HAP-1 (cell line): ENCODE measurements at regions not wholly inside any gene's neighbourhood (a gene's known extent, or its start where the extent isn't known, plus 50 kb on each side); places are given as distances from the start of the nearest gene placed in this dataset.
"Not testable (repeated sequence)": the region's sequence is repeated elsewhere in the genome, so short reads cannot be mapped to it uniquely, and the experiment has no call there.

ENCODE experiments used
- DNase-seq, 2 experiments: peaks; one replicate each; pipeline ENCODE4 v3.0.0-alpha.2; 2016 to 2020; ENCODE audit warnings: low spot score in 2 of 2
- H3K27me3 ChIP-seq: fragments of 250-450 bp; sonication (Bioruptor Pico); 2 replicates; pipeline ENCODE4 v1.5.1; 2020; ENCODE audit warnings: low read depth, mild to moderate bottlenecking, moderate library complexity
- H3K36me3 ChIP-seq: fragments of 250-450 bp; sonication (Bioruptor Pico); replicated peaks from 2 replicates; pipeline ENCODE4 v1.5.1; 2020; ENCODE audit warnings: mild to moderate bottlenecking
- H3K4me1 ChIP-seq: fragments of 250-450 bp; sonication (Bioruptor Pico); 2 replicates; pipeline ENCODE4 v1.5.1; 2020; ENCODE audit warnings: mild to moderate bottlenecking
- H3K4me3 ChIP-seq: fragments of 250-450 bp; sonication (Bioruptor Pico); 2 replicates; pipeline ENCODE4 v1.5.1; 2020; ENCODE audit warnings: mild to moderate bottlenecking, moderate library complexity
- H3K9me3 ChIP-seq: fragments of 250-450 bp; sonication (Bioruptor Pico); 2 replicates; pipeline ENCODE4 v1.5.1; 2020; ENCODE audit warnings: mild to moderate bottlenecking, moderate library complexity
- in situ Hi-C: fragments of 300-500 bp; cut with MboI; formaldehyde crosslinking; loops from 3 replicates; pipeline ENCODE4 v1.14.3; 2020; ENCODE audit warnings: low sequenced_read_pairs, inconsistent platforms, mixed read lengths

DNA sequence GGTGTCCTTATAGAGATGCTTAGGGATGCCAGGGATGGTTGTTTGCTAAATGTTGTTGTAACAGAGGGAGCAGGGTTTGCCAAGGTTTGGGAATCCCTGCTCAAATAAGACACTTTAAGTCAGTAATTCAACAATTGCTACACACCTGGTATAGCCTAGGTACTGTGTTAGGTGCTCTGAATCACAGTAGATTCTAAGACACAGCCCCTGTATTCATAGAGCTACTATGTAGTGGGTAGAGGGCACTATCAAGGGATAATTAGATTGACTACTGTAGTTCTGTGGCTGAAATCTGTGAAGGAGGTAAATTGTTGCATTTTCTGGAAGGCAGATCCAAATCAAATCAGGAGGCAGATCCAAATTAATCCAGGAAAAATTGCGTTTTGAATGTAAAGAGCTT is 149.2 kb downstream of the C12orf75 start:
- Histone ChIP-seq H3K4me3 (no peak overlapping the region), H3K4me1 (peaks cover 51% of the 10 kb centered on the region), H3K27me3 (no peaks in the 10 kb centered on the region), H3K36me3 (no peaks in the 10 kb centered on the region), H3K9me3 (no peaks in the 10 kb centered on the region)
- in situ Hi-C loops, result no loop called here
- DNase-seq, result no peak

DNA sequence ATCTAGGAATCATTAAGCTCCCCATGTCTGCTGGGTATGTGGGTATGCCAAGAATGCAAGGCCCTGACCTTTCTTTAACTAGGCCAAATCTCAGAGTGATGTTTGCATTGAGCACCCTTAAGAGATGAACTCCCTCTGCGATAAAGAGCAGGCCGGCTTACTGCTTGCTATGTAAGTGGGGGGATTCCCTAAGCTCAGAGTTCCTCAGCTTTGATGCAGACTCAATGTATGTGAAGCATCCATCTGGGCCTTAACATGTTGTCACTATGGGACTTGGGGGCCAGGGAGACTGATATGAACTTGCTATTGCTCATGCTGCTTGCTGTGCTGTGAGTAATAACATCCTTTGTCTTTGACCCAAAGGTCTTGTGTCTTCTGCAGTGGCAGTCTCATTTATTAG is 149.7 kb downstream of the C12orf75 start:
- in situ Hi-C loops, result no loop called here
- Histone ChIP-seq H3K27me3 (no peaks in the 10 kb centered on the region), H3K36me3 (no peaks in the 10 kb centered on the region), H3K9me3 (no peaks in the 10 kb centered on the region), H3K4me1 (peaks cover 51% of the 10 kb centered on the region), H3K4me3 (no peak overlapping the region)
- peak; percentile 43 to 74 for DNase-seq

- in situ Hi-C loops, result no loop called here
- Histone ChIP-seq H3K4me1 (peaks cover 51% of the 10 kb centered on the region), H3K9me3 (no peaks in the 10 kb centered on the region), H3K36me3 (no peaks in the 10 kb centered on the region), H3K4me3 (no peak overlapping the region), H3K27me3 (no peaks in the 10 kb centered on the region)
- peak in 1 of 2 experiments; percentile 33 for DNase-seq
Observed at GRCh38 chr12:105481392-105482300, 151.2 kb downstream of the C12orf75 start.

- DNase-seq, result no peak
- no peak overlapping the region for H3K4me3 ChIP-seq
- in situ Hi-C loops, result no loop called here
- no peaks in the 10 kb centered on the region for H3K36me3 ChIP-seq
- H3K9me3 ChIP-seq, result no peaks in the 10 kb centered on the region
- no peaks in the 10 kb centered on the region for H3K27me3 ChIP-seq
- peaks cover 43% of the 10 kb centered on the region for H3K4me1 ChIP-seq
Observed at GRCh38 chr12:105482951-105483350, 152.5 kb downstream of the C12orf75 start.

DNA sequence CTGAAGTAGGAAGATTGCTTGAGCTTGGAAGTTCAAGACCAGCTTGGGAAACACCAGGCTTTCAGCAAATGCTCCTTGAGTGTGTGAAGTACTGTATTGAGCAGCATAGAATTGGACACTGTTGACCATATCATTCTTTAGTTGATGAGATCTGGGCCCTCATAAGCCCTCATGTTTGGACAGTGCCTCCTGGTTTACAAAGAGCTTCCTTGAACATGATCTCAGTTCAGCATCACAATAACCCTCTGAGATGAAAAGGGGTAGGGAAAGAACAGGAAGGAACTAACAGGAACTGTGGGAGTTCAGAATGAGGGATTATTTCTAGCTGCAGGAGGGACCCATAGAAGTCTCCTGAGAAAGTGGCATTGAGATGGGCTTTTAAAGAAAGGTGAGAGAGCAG is 153.2 kb downstream of the C12orf75 start:
- Histone ChIP-seq H3K36me3 (no peaks in the 10 kb centered on the region), H3K4me1 (peaks cover 37% of the 10 kb centered on the region), H3K27me3 (no peaks in the 10 kb centered on the region), H3K4me3 (no peak overlapping the region), H3K9me3 (no peaks in the 10 kb centered on the region)
- in situ Hi-C loops, result no loop called here
- no peak for DNase-seq

DNA sequence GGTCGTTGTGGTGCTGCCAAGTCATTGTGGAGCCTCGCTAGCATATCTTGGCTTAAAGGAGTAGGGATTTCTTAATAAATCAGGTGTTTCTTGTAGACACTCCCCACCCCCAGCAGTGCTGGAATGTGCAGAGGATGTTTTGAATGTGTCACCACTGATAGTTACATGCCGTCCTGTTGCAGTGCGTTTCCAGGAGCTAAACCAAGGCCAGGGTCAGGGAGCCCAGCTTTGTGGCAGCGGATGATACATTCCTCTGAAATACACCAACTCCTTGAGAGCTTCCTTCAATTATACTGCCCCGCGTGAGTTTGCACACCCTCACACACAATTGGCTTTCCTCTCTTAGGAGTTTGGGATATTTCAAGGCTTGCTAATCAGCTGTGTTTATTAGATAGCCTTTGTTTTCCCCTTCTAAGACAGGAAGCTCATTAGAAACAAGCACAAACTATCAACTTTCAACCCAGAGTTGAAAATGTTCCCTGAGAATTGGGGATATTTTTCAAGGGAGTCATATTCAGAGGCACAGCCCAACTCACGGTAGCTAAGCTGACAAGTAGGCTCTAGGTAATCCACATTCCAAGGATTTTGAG is 154.9 kb downstream of the C12orf75 start:
- Histone ChIP-seq H3K9me3 (no peaks in the 10 kb centered on the region), H3K27me3 (no peaks in the 10 kb centered on the region), H3K4me3 (no peak overlapping the region), H3K4me1 (peaks cover 19% of the 10 kb centered on the region), H3K36me3 (no peaks in the 10 kb centered on the region)
- DNase-seq, result no peak
- in situ Hi-C loops, result no loop called here

- no peak for DNase-seq
- Histone ChIP-seq H3K27me3 (no peaks in the 10 kb centered on the region), H3K4me3 (no peak overlapping the region), H3K9me3 (no peaks in the 10 kb centered on the region), H3K4me1 (peaks cover 14% of the 10 kb centered on the region), H3K36me3 (no peaks in the 10 kb centered on the region)
- in situ Hi-C loops, result no loop called here
Observed at GRCh38 chr12:105485921-105486320, 155.4 kb downstream of the C12orf75 start.

- Histone ChIP-seq H3K9me3 (no peaks in the 10 kb centered on the region), H3K27me3 (no peaks in the 10 kb centered on the region), H3K4me1 (no peaks in the 10 kb centered on the region), H3K4me3 (no peak overlapping the region), H3K36me3 (no peaks in the 10 kb centered on the region)
- no peak for DNase-seq
- in situ Hi-C loops, result no loop called here
Observed at GRCh38 chr12:105487963-105488362, 157.5 kb downstream of the C12orf75 start.

GRCh38 chr12:105492591-105493545 is 162.4 kb downstream of the C12orf75 start:
- in situ Hi-C loops, result no loop called here
- no peaks in the 10 kb centered on the region for H3K4me1 ChIP-seq
- no peak overlapping the region for H3K4me3 ChIP-seq
- H3K9me3 ChIP-seq, result no peaks in the 10 kb centered on the region
- DNase-seq, result no peak
- H3K27me3 ChIP-seq, result no peaks in the 10 kb centered on the region
- no peaks in the 10 kb centered on the region for H3K36me3 ChIP-seq

DNA sequence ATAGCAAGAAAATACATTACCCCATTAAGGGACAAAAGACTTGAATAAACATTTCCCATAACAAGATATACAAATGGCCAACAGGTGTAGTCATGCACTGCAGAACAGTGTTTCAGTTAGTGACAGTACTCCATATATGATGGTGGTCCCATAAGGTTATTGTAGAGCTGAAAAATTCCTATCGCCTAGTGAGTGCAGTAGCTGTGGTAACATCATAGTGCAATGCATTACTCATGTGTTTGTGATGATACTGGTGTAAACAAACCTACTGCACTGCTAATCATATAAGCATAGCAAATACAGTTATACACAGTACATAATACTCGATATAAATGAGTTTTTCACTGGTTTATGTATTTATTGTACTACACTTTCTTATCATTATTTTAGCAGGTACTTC is 168.7 kb downstream of the C12orf75 start:
- Histone ChIP-seq H3K27me3 (no peaks in the 10 kb centered on the region), H3K4me1 (peaks cover 4% of the 10 kb centered on the region; the same call in 1 of the 2 replicates), H3K36me3 (no peaks in the 10 kb centered on the region; the same call in 1 of the 2 replicates), H3K9me3 (no peaks in the 10 kb centered on the region), H3K4me3 (no peak overlapping the region)
- DNase-seq, result no peak
- in situ Hi-C loops, result no loop called here

- H3K4me3 ChIP-seq, DNase-seq, H3K27me3 ChIP-seq, H3K9me3 ChIP-seq, in situ Hi-C loops, H3K4me1 ChIP-seq, H3K36me3 ChIP-seq: not testable (repeated sequence)
Observed at GRCh38 chr12:105500676-105501075, 170.2 kb downstream of the C12orf75 start.

DNA sequence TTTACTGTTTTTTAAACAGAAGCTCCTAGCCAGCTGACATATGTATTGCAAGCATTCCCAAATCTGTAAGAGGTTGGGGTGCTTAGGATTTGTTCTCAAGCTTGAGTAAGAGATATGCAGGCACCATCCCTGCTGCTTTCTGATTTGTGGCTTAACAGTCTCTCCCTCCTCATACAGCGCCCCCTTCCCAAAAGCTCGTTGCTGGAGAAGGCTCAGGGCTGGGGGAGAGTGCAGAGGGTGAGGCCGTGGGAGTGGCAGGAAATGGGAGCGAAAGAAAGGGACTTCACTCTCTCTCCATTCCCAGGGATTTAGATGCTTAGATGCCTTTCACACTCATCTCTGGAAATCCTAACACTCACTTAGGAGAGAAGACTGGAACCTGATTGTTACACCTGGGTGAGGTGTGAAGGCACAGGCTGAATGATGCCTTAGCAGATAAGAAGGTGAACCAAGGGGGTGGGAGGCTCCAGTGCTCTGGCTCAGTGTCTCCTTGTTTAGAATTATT is 172.0 kb downstream of the C12orf75 start:
- Histone ChIP-seq H3K9me3 (no peaks in the 10 kb centered on the region), H3K27me3 (no peaks in the 10 kb centered on the region), H3K36me3 (no peaks in the 10 kb centered on the region; the same call in 1 of the 2 replicates), H3K4me3 (no peak overlapping the region), H3K4me1 (peaks cover 12% of the 10 kb centered on the region)
- no peak for DNase-seq
- in situ Hi-C loops, result no loop called here

DNA sequence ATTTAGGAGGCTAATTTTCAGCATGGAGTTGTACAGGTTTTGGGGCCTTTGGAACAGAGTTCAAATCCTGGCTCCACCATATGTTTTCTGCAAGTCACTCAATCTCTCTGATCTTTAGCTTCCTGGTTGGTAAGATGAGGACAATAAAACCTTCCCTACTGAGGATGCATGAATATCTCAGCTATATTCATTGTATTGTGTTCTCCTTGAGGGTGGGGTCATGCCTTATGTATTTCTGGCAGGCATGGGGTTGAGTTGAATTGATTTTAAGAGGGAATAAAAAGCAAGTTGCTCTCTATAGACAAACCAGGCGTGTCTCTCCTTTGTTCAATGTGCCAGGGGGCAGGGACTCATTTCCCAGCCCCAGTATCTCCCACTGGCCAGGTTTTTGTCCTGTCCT is 173.1 kb downstream of the C12orf75 start:
- Histone ChIP-seq H3K9me3 (no peaks in the 10 kb centered on the region), H3K4me1 (peaks cover 13% of the 10 kb centered on the region), H3K27me3 (no peaks in the 10 kb centered on the region), H3K36me3 (no peaks in the 10 kb centered on the region; the same call in 1 of the 2 replicates), H3K4me3 (no peak overlapping the region)
- in situ Hi-C loops, result no loop called here
- no peak for DNase-seq
